MCF 10A (cell line): ENCODE measurements at regions not wholly inside any gene's neighbourhood (a gene's known extent, or its start where the extent isn't known, plus 50 kb on each side); places are given as distances from the start of the nearest gene placed in this dataset.
A peak's percentile ranks its signal among the peaks of the same experiment; 100 is the strongest.

Experiments used
- BruUV-seq: library from RNA; stranded (reverse); fragments of 400-500 nt; replicated peaks from 2 replicates; lab custom pipeline; 2021; lab: Mats Ljungman, UMichigan
- CTCF ChIA-PET: fragments of 300-600 bp; sonication (Branson Sonifier 250); formaldehyde crosslinking; extraction: SDS; loops from one replicate; lab custom pipeline; 2021; ENCODE audit warnings: antibody characterized with exemption, inconsistent platforms; lab: Yijun Ruan, JAX
- POLR2A ChIA-PET: fragments of 300-600, 350-650 bp; sonication (Branson Sonifier 250); formaldehyde crosslinking; extraction: SDS; loops from one replicate; lab custom pipeline; 2020; ENCODE audit warnings: antibody characterized with exemption, inconsistent platforms; lab: Yijun Ruan, JAX
- DNase-seq: peaks from one replicate; pipeline ENCODE4 v3.0.0-alpha.2; 2018; ENCODE audit not compliant: unreplicated experiment
- H3K27ac Mint-ChIP-seq: one replicate; pipeline ENCODE4 v1.8.0; 2022; ENCODE audit warnings: mild to moderate bottlenecking, low read depth, mixed read lengths; ENCODE audit not compliant: unreplicated experiment
- H3K27me3 Mint-ChIP-seq: one replicate; pipeline ENCODE4 v1.8.0; 2022; ENCODE audit warnings: mixed read lengths; ENCODE audit not compliant: insufficient read depth, unreplicated experiment
- H3K36me3 Mint-ChIP-seq: one replicate; pipeline ENCODE4 v1.8.0; 2022; ENCODE audit warnings: mild to moderate bottlenecking, moderate library complexity, mixed read lengths; ENCODE audit not compliant: insufficient read depth, unreplicated experiment
- H3K4me1 Mint-ChIP-seq: one replicate; pipeline ENCODE4 v1.8.0; 2022; ENCODE audit warnings: mixed read lengths; ENCODE audit not compliant: insufficient read depth, unreplicated experiment
- H3K4me3 Mint-ChIP-seq: one replicate; pipeline ENCODE4 v1.8.0; 2022; ENCODE audit warnings: mild to moderate bottlenecking, moderate library complexity, mixed read lengths; ENCODE audit not compliant: unreplicated experiment
- H3K9me3 Mint-ChIP-seq: one replicate; pipeline ENCODE4 v1.8.0; 2022; ENCODE audit warnings: mixed read lengths; ENCODE audit not compliant: unreplicated experiment
- CTCF ChIP-seq: fragments of 200-600 bp; IDR thresholded peaks from one replicate; pipeline ENCODE4 v1.8.0; 2022; ENCODE audit warnings: antibody characterized with exemption, mild to moderate bottlenecking; ENCODE audit not compliant: unreplicated experiment
- intact Hi-C: fragments of 100-400 bp; cut with micrococcal nuclease; formaldehyde crosslinking; loops from 2 replicates; pipeline ENCODE4 v1.14.1; 2022

GRCh38 chrX:144253356-144253755 lies 369.5 kb downstream of the UBE2NL start:
- DNase-seq, result peak; percentile 23
- Mint-ChIP-seq H3K9me3 (no peaks in the 10 kb centered on the region), H3K36me3 (no peaks in the 10 kb centered on the region), H3K27ac (no peak overlapping the region), H3K4me1 (no peaks in the 10 kb centered on the region), H3K27me3 (no peaks in the 10 kb centered on the region), H3K4me3 (no peak overlapping the region)
- BruUV-seq, result no TSS peak
- CTCF ChIA-PET, result interaction anchor here (1.0 to 1.1 kb wide), 2 partner anchors 9 to 25 kb away, joined by 3 to 4 read pairs; no protein-coding TSS in a partner anchor
- no peak for TF ChIP-seq CTCF
- intact Hi-C loops, result no loop called here
- POLR2A ChIA-PET, result no interaction called here

- H3K4me3 Mint-ChIP-seq, result no peak overlapping the region
- H3K27me3 Mint-ChIP-seq, result no peaks in the 10 kb centered on the region
- no peaks in the 10 kb centered on the region for H3K9me3 Mint-ChIP-seq
- H3K4me1 Mint-ChIP-seq, result peaks cover 4% of the 10 kb centered on the region
- POLR2A ChIA-PET, result no interaction called here
- H3K27ac Mint-ChIP-seq, result no peak overlapping the region
- CTCF ChIA-PET, result no interaction called here
- intact Hi-C loops, result no loop called here
- H3K36me3 Mint-ChIP-seq, result no peaks in the 10 kb centered on the region
- no peak for DNase-seq
- no TSS peak for BruUV-seq
- TF ChIP-seq CTCF, result no peak
These were observed 375.2 kb downstream of the UBE2NL start for GRCh38 chrX:144259054-144259453.

GRCh38 chrX:144265641-144266040 lies 381.8 kb downstream of the UBE2NL start:
- no peaks in the 10 kb centered on the region for H3K9me3 Mint-ChIP-seq
- no peak for DNase-seq
- intact Hi-C loops, result no loop called here
- no peak overlapping the region for H3K27ac Mint-ChIP-seq
- TF ChIP-seq CTCF, result no peak
- POLR2A ChIA-PET, result no interaction called here
- no peaks in the 10 kb centered on the region for H3K27me3 Mint-ChIP-seq
- no peaks in the 10 kb centered on the region for H3K36me3 Mint-ChIP-seq
- H3K4me3 Mint-ChIP-seq, result no peak overlapping the region
- CTCF ChIA-PET, result no interaction called here
- H3K4me1 Mint-ChIP-seq, result no peaks in the 10 kb centered on the region
- BruUV-seq, result no TSS peak

GRCh38 chrX:144275367-144275766 lies 391.5 kb downstream of the UBE2NL start:
- TF ChIP-seq CTCF, result no peak
- POLR2A ChIA-PET, result interaction anchor here (0.5 kb wide), 1 partner anchor 389 kb away, joined by 4 read pairs; no protein-coding TSS in a partner anchor
- peaks cover 8% of the 10 kb centered on the region for H3K9me3 Mint-ChIP-seq
- intact Hi-C loops, result no loop called here
- peaks cover 6% of the 10 kb centered on the region for H3K4me1 Mint-ChIP-seq
- no peaks in the 10 kb centered on the region for H3K27me3 Mint-ChIP-seq
- H3K27ac Mint-ChIP-seq, result no peak overlapping the region
- H3K36me3 Mint-ChIP-seq, result no peaks in the 10 kb centered on the region
- CTCF ChIA-PET, result no interaction called here
- H3K4me3 Mint-ChIP-seq, result no peak overlapping the region
- no TSS peak for BruUV-seq
- DNase-seq, result peak; percentile 13
